ENCODE measurements at regions not wholly inside any gene's neighbourhood (a gene's known extent, or its start where the extent isn't known, plus 50 kb on each side); places are given as distances from the start of the nearest gene placed in this dataset.

DNA sequence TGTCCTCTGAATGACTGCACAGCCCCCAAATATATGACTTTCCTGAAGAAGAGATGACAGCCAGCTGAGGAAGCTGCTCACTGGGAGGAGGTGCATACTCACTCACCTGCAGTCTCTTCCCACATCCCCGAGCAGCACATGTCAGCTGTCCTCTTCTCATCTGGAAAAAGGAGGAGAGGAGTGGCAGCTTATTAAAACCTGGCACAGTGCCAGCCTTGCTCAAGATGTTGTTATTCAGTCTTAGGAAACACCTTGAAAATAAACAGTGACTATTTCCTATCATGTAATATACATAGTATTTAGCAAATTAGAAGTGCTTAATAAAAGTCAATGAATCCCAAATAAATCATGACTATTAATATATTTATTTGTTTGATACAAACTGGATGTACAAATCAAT, 232.9 kb downstream of the EPM2A start:
- FAIRE-seq (no peak), DNase-seq (ENCODE audit: low spot score) (no peak)

DNA sequence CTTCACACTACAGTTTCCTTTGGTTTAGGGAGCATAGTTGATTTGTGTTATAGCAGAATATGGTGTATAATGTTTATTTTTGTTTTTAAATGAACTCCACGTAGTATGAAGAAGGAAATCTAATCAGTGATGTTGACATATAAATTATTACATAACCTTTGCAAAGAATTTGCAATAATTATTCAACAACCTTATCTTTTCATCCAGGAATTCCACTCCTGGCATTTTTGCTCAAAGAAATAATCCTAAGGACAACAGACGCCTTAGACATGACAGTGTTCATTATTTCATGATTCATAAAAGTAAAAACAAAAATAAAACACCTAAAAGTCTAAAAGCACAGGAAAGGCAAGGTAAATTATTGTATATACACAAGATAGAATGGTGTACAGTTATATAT, 229.2 kb downstream of the EPM2A start:
- no peak for FAIRE-seq
- DNase-seq (ENCODE audit: low spot score), result no peak

DNA sequence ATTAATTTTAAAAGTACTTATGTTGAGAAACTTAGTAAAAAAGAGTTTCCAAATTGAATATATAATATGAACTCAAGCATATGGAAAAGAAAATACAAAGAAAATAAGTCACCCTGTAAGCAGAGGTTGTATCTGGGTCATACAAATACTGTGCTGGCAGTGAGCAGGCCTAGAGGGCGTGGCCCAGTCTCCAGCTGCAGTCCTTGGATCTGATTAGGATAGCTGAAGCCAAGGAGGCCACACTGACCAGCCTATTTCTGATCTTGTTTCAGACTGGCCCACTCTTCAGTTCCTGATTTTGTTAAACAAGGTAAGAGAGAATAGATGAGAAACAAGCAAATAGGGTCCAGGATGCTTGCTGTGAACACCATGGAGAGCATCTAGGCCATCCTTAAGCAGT, 228.8 kb downstream of the EPM2A start:
- FAIRE-seq, result no peak
- no peak for DNase-seq (ENCODE audit: low spot score)

DNA sequence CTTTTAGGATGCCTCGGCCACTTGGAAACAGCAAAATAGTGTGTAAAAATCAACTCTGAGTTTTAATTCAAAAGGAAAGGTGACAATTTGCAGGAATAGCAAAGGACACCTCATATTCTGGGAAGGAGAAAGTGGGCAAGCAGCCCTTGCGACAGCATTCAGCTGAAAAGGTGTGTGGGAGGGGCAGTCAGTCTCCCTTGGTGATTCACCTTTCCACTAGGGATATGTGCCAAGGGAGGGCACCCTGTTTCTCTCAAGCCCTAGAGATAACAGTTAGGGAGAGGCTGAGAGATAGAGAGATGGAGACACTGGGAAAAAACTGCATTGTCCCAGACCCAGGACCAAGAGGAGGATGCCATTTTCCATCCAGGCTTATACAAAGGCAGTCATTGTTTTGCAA, 228.1 kb downstream of the EPM2A start:
- FAIRE-seq (no peak), DNase-seq (ENCODE audit: low spot score) (no peak)

DNA sequence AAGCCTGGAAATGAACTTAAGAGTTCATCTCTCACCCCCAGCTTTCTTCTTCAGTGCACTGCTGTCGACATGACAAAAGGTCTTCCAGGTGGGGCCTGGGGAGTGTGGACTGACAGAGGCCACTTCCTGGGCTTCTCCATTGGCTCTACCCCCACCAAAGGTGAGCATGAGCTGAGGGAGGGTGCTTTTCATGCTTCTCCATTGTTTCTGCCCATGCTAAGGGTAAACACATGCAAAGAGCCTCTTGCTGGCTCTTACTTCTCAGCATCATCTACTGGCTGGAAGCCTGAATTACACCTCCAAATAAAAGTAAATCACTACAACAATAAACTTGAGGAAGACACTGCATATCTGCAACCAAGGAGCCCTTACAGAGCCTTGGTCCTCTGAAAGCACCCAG, 227.2 kb downstream of the EPM2A start:
- FAIRE-seq, result no peak
- DNase-seq (ENCODE audit: low spot score), result no peak

DNA sequence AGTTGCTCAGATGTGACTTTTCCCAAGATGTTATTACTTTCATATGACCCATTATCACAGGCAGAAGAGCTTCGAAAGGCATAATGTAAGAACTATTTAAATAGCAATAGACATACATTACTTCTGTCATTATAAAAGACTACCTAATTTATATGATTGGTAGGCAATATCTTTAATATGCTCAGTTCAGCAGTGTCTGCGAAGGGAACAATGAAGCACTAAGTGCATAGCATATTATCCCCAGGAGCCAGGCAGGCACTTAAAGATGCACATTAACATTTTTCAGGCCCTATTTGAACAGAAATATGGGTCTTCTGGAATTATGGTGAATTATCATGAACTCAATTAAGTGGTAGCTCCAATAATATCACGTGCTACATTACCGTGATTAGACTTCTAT, 217.8 kb downstream of the EPM2A start:
- no peak for DNase-seq (ENCODE audit: low spot score)
- no peak for FAIRE-seq

DNA sequence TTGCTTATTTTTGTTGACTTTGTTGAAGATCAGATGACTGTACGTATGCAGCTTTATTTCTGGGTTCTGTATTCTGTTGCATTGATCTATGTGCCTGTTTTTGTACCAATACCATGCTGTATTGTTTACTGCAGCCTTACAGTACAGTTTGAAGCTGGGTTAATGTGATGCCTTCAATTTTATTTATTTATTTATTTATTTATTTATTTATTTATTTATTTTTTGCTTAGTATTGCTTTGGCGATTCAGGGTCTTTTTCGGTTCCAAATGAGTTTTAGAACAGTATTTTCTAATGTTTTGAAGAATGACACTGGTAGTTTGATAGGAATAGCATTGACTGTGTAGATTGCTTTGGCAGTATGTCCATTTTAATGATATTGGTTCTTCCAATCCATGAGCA, 210.3 kb downstream of the EPM2A start:
- no peak for DNase-seq (ENCODE audit: low spot score)
- FAIRE-seq, result no peak

DNA sequence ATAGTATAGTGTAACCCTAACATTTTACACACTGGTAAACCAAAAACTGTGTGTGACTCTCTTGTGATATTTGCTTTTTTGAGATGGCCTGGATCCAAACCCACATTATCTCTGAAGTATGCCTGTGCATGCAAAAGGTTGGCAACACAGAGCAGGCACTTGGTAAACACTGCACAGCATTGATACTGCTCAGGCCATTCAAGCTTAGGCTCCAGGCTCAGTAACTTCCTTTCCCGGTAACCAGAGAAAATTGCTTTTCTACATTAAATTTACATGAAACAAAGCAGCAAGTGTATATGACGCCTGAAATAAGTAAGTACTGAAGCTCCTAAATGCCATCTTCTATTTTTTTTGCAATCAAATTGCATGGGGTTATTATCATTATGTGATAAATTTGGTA, 205.7 kb downstream of the EPM2A start:
- DNase-seq (ENCODE audit: low spot score), result no peak
- FAIRE-seq, result no peak

DNA sequence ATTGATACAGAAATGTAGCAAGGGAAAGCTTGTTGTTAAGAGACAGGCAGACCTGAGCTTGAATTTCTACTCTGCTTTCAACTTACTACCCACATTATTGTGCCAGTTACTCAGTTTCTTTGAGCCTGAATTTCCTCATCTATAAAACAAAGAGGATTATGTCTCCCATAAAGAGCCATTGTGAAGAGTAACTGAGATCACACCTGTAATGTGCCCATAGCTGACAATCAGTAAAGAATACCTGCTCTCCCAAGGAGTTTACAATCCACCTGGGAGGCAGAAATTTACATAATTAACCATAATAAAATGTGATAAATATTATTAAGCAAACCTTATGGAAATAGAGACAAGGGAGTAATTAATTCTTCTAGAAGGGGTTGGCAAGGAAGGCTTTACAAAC, 204.9 kb downstream of the EPM2A start:
- FAIRE-seq, result no peak
- DNase-seq (ENCODE audit: low spot score), result no peak

DNA sequence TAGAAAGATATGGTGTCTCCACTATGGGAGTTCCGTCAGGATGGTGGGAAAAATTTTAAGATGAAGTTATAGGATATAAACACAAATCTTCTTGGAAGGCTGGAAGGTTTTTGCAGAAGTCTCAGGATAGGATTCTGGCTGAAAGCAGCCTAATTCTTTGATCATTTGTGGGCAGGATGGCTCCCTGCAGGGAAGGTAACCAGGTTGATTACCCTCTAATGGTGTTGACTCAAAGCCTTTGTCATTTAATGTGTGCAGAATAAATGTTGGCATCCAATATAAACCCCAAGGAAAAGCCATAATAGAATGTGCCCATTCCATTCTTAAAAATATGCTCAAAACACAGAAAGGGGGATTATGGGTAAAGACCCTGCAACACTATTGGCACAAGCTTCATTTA, 204.3 kb downstream of the EPM2A start:
- no peak for FAIRE-seq
- DNase-seq (ENCODE audit: low spot score), result no peak

DNA sequence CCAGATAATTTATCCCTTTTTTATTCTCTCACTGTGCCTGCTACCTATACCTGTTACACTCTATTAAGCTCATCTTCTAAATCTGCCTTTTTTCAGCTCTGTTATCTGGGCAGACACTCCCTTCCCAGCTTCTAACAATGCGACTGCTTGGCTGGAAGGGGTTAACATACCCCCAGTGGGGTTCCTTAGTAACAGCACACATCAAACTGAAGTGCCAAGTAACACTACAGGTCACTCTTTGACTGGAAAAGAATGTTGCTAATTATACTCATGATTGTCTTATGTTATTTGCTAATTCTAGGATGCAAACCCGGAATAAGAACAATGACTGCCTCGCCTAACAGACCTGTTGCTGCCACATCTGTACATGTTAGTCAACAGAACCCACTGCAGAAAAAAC, 203.5 kb downstream of the EPM2A start:
- DNase-seq (ENCODE audit: low spot score), result no peak
- FAIRE-seq, result no peak

DNA sequence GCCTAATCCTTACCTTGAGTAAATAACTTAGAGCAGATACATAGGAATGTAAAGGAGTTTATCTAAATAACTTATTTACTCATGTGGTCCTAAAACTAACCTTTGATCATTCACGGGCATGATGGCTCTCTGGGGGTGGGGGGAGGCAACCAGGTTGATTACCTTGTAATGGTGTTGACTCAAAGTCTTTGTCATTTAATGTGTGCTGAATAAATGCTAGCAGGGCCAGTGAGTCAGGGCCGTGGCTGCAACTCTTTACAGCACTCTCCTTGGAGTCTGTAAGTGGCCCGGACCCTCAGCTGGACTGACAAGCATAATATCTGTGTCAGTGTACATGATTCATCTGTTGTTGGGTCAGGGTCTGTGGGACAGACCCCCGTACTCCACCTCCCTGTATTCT, 203.0 kb downstream of the EPM2A start:
- no peak for FAIRE-seq
- DNase-seq (ENCODE audit: low spot score), result no peak

DNA sequence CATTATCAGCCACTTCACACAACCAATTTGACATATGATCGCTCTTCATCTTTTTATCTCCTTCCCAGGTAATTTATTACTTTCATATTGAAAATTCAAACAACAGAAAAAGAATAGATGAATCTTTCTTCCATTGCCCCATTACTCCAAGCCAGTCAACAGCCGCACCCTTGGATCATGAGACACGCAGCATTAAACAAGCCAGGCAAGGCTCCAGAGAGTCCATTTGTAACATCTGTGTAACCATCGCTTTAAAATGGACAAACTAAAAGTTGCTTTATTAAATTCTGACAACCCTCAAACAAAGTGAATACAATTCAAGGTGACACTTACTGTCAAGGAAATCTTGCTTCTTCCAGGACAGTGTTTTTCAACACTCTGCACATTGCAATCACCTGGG, 200.3 kb downstream of the EPM2A start:
- DNase-seq (ENCODE audit: low spot score), result no peak
- no peak for FAIRE-seq

DNA sequence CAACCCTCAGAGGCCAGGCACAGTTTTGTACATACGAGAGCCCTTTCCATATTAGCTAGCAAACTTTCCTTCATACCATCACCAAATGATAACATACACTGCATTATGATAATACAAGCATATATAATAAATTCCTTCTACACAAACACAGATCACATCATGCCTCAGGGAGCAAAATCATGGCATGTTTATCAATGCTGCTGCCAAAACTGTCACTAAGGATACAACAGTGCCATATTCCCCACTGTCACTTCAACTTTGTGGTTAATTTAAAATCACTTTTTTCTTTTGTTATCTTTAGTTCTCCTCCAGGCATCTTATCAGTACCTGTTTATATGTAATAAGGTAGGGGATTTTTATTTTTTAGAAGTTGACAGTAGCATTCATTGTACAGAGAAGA, 196.3 kb downstream of the EPM2A start:
- FAIRE-seq (no peak), DNase-seq (ENCODE audit: low spot score) (no peak)

DNA sequence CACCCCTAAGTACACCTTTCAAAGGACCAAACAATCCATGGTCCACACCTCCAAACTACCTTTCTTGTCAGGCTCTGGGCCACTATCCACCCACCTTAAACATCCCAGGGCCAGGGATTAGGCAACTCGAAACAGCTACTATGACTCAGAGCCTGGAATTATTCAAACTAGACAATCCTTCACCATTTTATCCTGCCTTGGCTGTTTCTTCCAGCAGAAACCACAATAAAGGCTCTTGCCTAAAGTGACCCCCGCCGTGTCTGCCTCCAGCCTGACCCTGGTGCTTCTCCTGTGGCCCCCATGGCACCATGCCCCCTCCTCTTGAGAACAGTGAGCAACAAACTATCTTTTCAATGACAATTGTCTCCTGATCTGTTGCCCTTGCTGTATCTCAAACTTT, 195.5 kb downstream of the EPM2A start:
- DNase-seq (ENCODE audit: low spot score) (no peak), FAIRE-seq (no peak)

DNA sequence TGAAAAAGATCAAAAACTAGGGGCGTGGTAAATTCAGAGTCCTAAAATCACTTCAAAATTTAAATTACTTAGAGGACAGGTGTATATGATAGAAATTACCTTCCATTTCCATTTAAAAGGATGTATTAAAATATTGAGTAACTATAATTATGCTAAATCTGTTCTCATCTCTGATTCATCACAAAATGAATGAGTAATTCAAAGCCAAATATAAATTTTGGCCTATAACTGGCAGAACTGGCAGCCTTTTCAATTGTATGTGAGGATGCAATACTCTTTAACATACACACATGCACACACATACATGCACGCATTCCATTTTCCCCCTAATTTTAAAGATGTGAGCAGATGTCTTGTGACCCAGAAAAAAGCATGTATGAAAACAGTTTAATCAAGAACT, 194.6 kb downstream of the EPM2A start:
- DNase-seq (ENCODE audit: low spot score) (no peak), FAIRE-seq (no peak)

DNA sequence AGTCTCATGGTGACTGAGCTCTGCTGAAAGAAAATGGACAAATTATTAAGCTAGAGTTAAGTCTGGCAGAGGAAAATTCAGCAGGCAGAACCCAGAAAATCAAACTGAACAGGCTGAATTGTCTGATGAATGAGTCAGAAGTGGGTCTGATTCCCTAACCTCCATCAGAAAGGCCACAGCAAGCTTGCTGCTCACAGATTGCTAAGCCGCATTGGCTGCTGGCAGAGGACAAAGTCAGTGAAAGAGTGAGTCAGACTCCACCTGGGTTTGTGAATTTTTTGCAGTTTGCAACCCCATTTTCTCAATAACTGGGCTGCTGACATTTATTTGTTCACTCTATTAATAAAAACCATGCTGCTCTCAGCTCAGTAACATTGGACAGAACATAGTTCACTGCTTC, 191.3 kb downstream of the EPM2A start:
- peak; percentile 18 for DNase-seq (ENCODE audit: low spot score)
- no peak for FAIRE-seq

DNA sequence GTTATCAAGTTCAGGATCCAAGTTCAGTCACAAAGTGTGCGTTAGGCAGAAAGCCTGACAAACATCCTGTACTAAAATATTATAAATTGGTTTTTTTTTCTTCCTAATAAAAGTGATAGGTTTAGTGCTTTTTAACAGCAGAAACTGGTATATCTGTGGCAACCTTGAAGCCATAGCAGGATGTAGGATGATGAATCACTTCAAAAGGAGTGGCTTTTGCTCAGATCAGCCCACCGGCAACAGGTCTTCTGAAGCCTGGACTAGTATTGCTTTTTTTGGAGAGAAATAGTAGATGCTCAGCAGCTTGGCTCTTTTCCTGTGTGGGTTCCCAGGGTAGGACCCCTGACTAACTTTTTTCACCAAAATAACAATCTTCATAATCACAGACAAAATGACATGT, 190.8 kb downstream of the EPM2A start:
- DNase-seq (ENCODE audit: low spot score) (no peak), FAIRE-seq (no peak)

DNA sequence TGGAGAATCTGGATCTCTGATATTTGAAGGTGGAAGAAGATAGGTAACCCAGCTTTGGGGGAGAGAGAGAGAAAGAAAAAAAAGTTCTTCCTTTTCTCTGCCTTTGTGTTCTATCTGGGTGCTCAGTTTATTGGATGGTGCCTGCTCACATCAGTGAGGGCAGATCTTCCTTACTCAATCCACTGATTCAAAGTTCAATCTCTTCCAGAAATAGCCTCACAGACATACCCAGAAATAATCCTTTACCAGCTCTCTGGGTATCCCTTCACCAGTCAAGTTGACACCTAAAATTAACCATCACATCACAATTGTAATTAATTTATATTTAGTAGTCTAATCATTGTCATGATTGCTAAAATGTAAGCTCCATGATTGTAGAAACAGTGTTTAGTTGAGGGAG, 189.1 kb downstream of the EPM2A start:
- FAIRE-seq (no peak), DNase-seq (ENCODE audit: low spot score) (no peak)

DNA sequence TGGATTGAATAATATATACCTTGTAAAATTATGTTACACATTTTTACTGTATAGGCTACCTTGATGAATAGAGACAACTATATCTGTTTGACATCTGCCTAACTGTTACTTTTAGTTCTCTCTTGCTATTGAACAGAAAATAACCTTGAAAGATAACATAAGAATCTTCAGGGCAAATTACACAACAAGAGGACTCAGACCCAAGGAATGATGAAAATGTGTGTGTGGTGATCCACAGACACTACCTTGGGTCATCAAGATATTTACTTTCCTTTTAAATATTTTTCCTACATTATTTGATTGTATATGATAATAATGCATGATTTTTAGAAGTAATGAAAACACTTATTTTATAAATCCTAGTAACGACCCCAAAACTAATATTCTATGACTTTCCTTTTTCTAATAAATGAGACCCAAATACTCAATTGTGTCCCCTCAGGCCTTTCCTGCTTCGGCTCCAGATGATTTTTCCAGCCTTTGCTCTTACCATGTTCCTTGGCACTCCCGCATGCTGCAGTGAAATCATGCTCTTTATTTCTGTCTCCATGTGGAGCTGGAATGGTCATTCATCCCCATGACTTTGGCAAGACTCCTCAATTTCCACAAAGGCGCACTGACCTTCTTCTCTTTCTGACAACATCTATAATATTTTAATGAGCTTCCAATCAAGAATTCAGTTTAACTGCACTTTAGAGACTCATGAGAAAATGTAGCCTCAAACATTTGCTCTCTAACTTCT, 187.6 kb downstream of the EPM2A start:
- no peak for FAIRE-seq
- no peak for DNase-seq (ENCODE audit: low spot score)

DNA sequence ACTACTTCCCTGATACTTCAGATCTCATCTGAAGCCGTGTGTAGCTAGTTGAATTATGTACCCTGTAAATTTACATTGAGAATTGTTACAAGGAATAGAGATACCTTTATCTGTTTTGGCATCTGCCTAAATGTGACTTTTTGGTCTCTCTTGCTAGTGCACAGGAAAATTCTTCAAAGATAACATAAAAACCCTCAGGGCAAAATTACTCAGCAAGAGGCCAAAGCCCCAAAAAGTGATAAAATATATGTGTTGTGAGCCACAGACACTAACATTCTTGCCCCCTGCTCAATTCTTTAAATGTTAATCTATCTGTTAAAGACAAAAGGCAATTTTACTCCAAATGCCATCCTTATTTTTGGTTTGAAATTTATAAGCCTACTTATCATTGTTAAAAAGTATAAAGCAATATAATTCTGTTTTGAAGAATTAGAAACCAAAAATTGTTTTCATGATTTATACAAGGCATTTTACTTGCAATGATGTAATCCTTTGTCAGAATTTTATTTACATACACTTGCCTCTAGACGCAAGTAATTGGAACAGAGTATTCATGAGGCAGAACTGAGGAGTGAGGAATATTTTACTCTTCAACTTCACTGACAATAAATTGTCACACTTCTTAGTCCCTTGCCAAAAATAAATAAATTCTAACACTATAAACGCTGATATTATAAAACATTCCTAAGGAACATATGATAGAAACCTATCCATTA, 186.2 kb downstream of the EPM2A start:
- FAIRE-seq (no peak), DNase-seq (ENCODE audit: low spot score) (no peak)

DNA sequence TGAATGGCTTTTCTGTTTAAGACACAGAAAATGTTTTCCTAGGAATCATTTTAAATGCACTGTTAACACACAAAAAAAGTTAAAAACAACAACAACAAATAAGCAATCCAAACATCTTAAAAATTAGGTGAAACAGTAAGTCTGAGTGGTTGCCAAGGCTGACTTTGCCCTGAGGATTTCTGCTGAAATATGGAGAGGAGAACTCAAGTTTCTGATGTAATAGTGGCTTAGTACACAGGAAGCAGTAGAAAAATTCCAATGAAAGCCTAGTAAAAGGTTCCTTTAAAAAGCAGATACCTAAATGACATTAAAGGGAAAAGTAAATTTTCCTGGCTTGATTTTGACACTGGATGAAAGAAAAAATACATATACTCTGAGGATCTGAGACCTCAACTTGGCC, 184.2 kb downstream of the EPM2A start:
- FAIRE-seq (no peak), DNase-seq (ENCODE audit: low spot score) (no peak)

DNA sequence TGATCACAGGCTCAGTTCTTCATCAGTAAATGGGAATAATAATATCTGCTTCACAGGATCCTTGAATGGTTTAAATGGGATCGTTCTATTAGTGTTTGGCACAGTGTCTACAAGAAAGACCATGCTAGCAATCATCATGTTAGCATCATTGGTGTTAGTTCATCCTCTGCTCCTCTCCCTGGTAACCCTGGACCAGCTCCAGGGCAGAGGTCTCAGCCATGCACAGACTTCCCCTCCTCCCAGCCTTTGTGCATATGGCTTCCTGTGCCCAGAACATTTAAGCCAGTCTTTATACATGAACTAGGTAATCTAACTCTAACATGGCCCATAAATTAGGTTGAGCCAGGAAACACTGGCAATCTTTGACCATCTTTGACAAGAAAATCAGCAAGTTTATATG, 180.2 kb downstream of the EPM2A start:
- FAIRE-seq (no peak), DNase-seq (ENCODE audit: low spot score) (no peak)

Measured in RCC 7860 (cell line).